Omental fat pad (tissue), 3 donors: ENCODE measurements at regions not wholly inside any gene's neighbourhood (a gene's known extent, or its start where the extent isn't known, plus 50 kb on each side); places are given as distances from the start of the nearest gene placed in this dataset.

Experiments used
- ATAC-seq: fragments of 150-250 bp; one replicate; pipeline ENCODE4 v1.9.1; 2016; ENCODE audit warnings: mild to moderate bottlenecking, moderate library complexity; ENCODE audit not compliant: low FRiP score
- DNase-seq: peaks from one replicate; pipeline ENCODE4 v3.0.0-alpha.2; 2019; ENCODE audit warnings: low spot score
- TF ChIP-seq, protein P1 (sequence below), 3 donors: fragments of 450-650 bp; IDR thresholded peaks; one replicate each; pipeline ENCODE4 v1.5.1; 2016 to 2017; ENCODE audit warnings: antibody characterized with exemption in 3 of 3, mild to moderate bottlenecking in 3 of 3, moderate library complexity in 2 of 3

DNA sequence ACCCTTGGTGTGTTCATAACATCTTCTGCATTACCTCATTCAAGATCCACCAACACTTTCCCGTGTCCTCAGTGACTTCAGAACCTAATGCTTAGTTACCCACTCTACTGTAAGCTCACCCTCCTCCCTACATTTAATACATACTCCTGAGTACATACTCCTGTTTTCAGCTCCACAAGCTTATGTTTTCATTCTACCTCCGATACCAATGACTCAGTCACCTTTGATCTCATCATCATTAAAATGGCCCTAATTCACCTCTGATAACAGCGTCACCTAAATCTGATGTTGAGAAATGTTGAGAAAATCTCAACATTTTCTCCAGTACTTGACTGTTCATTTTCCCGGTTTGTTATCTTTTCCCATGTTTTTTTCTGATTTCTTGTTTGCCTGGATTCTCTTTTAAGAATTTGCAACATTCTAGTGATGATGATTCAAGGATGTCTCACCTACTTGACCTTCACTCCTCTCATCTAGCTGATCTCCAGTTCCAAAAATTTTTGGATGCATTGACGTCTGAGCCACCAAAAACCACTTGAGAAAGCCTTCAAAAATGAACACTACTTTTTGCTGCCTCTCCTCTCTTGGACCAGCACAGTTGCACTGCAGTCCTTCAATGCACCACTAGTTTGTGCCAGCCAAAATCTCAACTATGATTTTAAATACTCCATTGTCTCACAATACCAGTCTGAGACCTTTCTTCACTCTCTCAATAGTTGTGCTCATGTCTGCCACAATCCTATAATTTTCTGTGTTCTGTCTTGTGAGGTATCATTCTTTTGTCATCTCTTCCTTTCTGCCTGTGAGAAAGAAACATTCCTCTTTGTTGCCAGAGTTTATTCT lies 220.7 kb upstream of the SEMA6D start:
- TF ChIP-seq, protein P1, sequence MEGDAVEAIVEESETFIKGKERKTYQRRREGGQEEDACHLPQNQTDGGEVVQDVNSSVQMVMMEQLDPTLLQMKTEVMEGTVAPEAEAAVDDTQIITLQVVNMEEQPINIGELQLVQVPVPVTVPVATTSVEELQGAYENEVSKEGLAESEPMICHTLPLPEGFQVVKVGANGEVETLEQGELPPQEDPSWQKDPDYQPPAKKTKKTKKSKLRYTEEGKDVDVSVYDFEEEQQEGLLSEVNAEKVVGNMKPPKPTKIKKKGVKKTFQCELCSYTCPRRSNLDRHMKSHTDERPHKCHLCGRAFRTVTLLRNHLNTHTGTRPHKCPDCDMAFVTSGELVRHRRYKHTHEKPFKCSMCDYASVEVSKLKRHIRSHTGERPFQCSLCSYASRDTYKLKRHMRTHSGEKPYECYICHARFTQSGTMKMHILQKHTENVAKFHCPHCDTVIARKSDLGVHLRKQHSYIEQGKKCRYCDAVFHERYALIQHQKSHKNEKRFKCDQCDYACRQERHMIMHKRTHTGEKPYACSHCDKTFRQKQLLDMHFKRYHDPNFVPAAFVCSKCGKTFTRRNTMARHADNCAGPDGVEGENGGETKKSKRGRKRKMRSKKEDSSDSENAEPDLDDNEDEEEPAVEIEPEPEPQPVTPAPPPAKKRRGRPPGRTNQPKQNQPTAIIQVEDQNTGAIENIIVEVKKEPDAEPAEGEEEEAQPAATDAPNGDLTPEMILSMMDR (IDR thresholded peaks at IDR 0.05): no peak
- DNase-seq: no peak
- ATAC-seq: peak; percentile 80

GRCh38 chr15:47500842-47501241 lies 216.5 kb upstream of the SEMA6D start:
- DNase-seq (no peak), ATAC-seq (no peak)
- TF ChIP-seq, protein P1 (IDR thresholded peaks at IDR 0.05): no peak

DNA sequence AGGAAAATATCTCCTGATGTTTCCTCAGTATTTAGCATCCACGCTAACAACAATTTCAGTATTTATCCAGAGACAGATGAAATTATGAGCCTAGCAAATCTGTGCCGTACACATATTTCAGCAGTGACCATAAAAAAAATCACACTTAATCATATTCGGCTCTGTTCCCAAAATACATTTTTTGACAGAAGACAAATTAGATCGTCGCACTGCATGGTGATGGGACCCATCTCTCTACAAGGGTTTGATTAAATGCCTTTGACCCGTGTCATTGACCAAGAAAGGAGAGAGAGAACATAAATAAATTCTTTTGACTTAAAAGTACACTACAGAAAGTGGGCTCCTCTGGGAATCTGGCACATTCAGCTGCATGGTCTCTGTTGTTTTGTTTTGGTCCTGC lies 215.3 kb upstream of the SEMA6D start:
- DNase-seq (no peak), ATAC-seq (no peak)
- TF ChIP-seq, protein P1 (IDR thresholded peaks at IDR 0.05): no peak

GRCh38 chr15:47503876-47504275 lies 213.4 kb upstream of the SEMA6D start:
- TF ChIP-seq, protein P1 (IDR thresholded peaks at IDR 0.05): no peak

DNA sequence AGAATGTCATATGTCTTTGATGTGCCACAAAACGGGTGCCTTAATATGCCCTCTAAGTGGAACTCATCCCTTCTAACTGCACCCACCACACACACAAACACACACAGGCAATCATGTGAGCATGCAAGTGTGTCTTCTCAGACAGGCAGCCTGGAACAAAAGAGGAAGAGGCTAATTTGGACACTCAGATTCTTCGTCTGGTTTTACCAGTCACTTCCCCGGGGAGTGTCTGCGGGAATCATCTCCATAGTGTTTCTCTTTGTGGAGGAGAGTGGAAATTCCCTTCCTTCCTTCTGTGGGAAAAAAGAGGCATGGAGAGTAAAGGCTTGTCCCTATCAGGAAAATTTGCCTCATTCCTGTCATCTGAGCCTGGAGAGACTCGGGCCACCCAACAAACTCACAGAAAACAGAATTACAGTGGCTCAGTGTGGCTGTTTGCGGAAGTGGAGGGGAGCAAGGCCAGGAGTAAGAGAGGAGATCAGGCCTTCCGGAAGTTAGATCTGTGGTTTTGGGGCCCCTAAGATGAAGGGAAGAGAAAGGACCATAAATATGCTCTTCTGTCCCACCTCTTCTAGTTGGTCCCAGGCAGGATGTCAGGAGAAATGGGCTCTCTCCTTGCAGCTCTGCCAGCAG lies 212.6 kb upstream of the SEMA6D start:
- DNase-seq (no peak), ATAC-seq (no peak)

More at GRCh38 chr15:47503876-47504275, 213.4 kb upstream of the SEMA6D start:
- DNase-seq (no peak), ATAC-seq (no peak)

GRCh38 chr15:47505712-47506328 lies 211.5 kb upstream of the SEMA6D start:
- TF ChIP-seq, protein P1 (IDR thresholded peaks at IDR 0.05): no peak
- DNase-seq (no peak), ATAC-seq (no peak)

More for the DNA sequence above, 212.6 kb upstream of the SEMA6D start:
- TF ChIP-seq, protein P1 (IDR thresholded peaks at IDR 0.05): no peak
